Stimulated activated CD4-positive, alpha-beta T cell treated with anti-CD3 and anti-CD28 coated beads, Interleukin-12 subunit alpha, Interleukin-12 subunit beta, amount 100 ng/mL, for 48 hours (primary cell): ENCODE measurements at regions not wholly inside any gene's neighbourhood (a gene's known extent, or its start where the extent isn't known, plus 50 kb on each side); places are given as distances from the start of the nearest gene placed in this dataset.

ENCODE experiments used
- DNase-seq, 3 donors: peaks; one replicate each; pipeline ENCODE4 v3.0.0-alpha.2; 2020; ENCODE audit warnings: low read depth in 2 of 3, low spot score in 1 of 3

DNA sequence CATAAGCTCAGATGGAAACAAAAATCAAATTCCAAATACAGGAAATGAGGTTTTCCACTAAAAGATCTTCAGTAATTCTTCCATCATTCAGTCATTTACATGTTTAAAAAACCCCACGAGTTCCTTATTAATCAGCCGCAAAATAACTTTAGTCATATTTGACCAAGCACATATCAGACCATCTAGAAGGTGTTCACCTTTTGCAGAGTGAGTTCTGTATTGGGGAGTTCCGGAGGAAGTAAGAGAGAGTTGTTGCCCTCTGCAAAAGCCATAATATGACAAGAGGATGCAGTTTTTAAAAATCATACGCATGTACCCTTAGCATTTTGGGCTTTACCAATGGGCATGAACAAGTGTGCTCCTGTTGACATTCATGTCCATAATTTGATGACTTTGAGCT is 61.6 kb downstream of the CCR1 start:
- no peak for DNase-seq

DNA sequence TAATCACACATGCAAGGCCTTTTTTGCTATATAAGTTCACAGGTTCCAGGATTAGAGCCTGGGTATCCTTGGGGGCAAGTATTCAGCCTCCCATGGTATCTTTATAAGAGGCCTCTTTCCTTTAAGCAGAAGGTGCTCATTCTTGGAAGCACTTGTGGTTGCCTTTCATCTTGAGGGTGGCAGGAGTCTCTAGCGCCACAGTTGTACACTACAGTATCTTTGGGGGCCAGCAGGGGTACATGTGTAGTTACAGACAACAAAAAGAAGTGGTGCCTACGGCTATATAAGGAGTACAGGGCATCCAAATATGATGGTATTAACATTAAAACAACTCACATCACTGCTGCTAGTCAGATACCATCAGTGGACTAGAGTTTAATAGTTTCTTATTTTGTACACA is 62.1 kb downstream of the CCR1 start:
- no peak for DNase-seq

DNA sequence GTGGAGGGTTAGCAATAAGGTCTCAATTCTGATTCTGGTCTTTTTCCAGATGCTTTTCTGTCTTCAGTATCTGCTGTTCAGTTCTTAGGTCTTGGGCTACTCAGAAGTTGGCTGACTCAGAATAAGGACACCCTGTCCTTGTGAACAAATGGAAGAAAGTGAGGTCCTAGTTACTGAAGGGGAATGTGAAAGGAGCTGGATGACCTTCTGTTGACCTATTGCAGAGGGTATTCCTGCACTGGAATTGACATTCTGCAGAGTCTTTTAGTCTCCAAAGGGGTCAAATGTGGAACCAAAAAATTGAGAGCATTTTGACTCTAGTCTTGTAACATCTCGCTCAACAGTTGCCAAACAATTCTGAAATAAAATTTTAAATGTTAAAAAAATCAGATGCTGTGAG is 63.0 kb downstream of the CCR1 start:
- DNase-seq, result no peak

DNA sequence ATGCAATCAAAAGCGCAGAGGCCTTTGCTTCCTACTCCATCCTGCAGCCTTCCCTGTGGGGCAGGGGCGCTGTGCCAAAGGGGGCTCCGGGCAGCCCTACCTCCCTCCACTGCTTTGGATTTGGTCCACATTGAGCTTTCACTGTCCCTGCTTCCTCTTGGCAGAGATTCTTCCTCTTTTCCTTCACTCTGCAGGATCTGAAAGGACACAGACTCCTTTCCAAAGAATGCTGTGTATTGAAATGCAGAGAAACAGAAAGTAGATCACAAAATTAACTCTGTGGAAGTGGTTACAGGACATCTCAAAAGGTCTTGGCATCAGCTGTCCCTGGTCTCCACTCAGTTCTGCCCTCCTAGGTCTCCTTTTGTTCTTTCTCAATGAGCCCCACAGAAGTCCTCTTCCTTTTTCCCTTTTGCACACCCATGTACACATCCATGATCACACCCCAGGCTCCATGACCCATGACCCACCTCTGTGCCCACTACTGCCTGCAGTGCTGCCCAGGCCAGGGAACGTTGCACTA is 64.1 kb downstream of the CCR1 start:
- DNase-seq, result no peak

DNA sequence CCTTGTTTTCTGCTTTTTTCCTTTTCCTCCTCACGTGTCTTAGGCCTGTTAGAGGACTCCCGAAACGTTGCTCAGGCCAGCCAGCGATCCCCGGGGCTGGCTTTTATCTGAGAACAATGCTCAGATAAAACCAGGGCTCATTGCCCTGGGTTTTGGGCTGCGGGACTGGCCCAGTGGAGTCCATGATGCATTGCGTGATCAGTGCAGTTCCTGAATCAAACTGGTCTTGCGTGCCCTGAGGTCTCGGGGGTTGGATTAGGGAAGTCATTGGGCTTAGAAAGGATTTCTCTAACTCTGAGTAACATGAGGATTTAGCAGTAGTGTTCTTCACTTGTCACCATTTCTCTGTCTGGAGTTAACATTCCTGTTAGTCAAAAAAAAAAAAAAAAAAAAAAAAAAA is 66.3 kb downstream of the CCR1 start:
- DNase-seq, result no peak

DNA sequence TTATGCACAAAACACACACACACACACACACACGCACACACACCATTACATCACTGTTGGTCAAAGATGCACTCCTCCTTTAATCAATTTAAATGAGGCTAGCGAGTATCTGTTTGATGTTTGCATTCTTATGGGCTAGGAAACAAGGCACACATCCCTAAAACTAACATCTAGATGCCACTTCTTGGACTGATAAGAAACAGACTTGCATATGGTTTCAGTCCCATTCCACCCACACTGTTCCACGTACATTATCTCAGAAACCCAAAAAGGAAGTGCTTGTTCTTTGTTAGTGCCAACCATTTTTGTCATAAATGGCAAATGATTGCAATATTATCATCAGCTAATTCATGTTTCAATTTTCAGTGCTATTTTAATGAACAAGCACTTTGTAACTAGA is 69.5 kb downstream of the CCR1 start:
- DNase-seq, result no peak

DNA sequence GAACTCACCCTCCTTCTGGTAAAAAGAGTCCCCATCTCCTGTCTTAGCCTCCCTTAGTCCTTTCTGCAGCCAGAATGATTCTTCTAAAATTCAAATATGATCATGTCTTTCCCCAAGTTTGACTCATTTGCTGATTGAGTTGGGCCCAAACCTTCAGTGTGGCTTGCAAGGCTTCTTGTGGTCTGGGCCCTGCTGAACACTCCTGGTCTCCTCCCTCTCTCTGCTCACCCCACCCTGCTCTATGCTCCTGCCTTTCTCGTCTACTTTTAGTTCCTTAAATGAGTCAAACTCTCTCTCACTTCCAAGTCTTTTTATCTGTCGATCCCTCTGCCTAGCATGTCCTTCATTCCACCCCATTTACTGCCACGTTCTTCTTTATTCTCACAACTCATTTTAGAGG is 72.6 kb downstream of the CCR1 start:
- DNase-seq, result no peak

DNA sequence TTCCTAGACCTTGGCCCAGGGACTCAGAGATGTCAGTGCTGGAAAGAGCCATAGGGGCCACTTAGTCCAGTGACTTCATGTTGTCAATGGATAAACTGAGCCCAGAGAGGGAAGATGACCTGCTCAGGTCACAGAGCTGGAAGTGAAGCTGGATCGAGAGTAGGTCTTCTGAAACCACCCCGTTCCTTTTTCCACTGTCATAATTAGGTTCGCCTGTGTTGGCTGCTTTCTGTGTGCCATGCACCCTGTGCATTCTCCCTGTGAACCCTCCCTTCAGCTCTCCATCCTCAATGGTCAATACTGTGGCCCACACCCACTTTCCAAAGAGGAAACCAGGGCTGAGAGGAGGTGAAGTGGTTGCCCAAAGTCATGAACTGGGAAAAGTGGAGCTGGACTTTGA is 74.8 kb downstream of the CCR1 start:
- no peak for DNase-seq

DNA sequence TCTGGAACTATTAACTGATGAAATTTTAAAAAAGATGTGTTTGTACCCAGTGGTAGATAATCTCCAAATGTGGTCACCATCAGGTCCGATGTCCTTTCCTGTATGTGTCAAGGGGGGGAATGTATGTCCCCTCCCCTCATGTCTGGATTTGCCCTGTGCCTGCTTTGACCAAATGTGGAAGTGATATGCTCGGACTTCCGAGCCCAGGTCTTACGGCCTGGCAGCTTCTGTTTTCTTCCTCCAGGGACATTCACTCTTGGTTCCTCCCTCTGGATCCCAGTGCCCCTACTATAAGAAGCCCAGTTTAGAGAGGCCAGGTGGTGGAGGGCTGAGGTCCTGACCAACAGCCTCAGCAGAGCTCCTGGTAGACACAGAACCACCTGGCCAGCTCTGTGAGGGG is 75.5 kb downstream of the CCR1 start:
- no peak for DNase-seq

DNA sequence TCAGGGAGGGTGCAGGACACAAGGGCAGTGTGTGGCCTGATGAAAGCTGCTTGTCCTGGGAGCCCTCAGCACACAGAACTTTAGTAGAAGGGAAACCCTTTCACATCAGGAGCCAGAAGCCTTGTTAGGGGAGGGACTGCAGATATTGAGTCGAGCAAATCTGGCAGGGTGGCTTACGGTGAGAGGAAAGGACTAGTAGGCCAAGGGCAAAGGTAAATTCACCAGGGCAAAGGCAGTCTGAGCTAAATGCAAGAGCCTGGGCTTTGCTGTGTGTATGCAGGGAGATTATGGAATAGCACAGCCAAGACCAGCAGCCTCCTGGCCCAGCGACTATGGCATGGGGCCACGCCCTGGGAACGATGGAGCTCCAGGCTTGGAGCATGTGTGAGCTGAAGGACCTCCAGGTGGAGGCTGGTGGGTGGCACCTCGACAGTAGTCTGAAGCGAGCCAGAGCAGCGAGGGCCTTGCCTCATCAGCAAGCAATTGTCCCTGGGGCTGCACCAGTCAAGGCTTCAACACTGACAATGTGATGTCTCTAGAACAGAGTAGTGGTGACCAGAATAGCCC is 76.1 kb downstream of the CCR1 start:
- DNase-seq, result no peak

DNA sequence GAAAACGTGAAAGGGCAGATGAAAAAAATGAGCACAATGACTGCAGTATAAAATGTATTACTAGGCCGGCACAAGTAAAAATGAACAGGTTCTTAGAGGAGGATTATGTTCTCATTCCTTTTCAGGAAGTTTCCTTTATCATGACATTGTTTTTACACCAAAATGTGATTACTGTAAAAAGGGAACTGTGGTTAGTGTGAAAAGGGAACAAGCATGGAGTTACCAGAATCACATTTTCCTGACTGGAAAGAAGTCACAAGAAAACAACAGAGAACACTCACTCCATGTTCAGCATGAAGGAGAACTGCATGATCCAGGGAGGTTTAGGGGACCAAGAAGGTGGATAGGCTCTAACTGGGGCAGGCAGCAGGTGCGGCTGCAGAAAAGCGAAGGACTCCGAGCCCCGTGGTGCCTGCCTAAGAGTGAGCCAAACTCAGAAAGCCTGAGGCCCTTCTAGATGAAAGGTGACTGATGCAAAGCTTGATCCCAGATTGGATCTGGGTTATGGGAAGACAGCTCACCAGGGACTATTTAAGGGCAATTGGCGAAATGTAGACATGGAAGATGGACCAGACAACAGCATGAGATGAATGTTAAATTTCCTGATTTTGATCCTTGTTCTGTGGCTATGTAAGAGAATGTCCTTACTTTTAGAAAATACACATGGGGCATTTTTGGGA is 77.3 kb downstream of the CCR1 start:
- DNase-seq, result no peak

DNA sequence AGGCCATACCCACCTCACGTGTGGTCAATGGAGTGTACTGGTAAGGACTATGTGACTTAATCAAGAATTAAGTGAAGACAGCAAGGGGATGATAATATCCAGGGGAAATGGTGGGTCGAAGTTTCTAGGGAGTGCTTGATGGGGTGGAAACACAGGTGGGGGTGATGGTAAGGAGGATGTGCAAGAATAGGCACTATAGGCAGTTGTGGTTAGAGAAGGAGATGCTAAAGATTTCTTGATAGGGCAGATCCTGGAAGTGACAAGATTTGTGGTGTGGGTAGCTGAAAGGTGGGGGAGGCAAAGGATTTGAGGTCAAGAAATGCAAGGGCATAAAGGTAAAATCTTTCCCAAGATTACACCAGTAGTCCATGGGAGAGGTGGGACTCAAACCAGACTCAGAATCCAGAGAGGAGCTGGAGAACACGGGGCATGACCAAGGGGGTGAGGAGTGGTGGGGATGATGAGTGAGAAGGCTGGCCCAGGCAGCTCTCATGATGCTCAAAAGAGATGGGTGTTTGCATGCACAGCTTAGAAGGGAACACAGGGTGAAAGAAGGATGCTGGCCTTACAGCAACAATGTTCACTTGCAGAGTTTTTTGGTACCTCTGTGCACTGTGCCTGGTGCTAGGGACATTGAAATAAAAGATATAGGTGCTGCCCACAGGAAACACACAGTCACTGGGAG is 78.4 kb downstream of the CCR1 start:
- DNase-seq, result no peak

DNA sequence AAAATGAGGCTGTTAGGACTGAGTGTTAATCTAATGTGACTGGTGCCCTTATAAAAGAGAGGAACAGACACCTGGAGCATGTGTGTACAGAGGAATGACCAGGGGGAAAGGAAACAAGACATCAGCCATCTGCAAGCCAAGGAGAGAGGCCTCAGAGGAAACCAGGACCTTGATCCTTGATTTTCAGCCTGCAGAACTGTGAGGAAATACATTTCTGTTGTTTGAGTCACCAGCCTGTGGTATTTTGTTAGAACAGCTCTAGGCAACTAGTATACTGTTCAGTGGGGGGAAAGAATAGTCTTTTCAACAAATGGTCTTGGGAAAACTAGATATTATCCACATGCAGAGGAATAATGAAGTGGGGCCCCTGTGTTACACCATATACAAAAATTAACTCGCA is 80.6 kb downstream of the CCR1 start:
- DNase-seq, result no peak

DNA sequence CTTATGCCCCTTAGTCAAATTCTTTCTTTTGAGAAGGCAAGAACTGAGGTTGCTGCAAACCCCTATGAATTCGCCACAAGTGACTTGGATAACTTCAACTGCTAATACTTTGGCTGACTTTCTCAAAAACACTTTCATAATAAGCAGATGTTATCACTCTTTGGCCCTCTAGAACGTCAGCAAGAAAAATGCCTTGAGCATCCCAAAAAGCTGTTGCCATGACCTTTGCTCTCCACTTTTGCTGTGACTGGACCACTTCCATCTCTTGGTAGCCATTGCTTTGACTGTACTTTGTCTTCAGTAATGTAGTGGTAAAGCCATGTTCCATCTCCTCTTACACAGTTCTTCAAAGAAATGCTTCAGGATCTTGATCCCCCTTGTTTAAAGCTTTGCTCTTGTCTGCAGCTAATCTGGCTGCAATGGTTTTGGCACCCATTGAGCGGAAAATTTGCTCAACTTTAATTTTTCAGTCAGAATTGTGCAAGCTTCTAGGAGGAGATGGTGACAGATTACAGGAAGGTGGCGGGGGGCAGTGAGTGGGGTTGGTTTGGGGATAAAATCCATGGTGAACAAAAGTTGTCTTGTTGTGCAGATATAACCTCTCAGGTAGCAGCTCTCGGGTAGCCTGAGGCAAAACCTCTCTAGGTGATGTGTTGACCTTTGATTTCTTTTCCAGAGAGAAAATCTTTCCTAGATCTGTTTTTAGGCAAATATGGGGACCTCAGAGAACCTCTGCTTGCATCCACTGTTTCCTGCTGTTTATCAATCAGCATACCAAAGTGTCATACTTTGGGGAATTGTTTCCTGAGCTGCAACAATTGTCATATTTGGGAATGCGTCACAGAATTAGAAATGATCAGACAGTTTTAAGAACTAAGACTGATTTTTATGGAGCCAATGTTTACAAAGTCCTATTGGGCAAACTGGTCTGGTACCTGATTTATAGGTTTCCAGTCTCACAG is 83.6 kb downstream of the CCR1 start:
- DNase-seq, result no peak

DNA sequence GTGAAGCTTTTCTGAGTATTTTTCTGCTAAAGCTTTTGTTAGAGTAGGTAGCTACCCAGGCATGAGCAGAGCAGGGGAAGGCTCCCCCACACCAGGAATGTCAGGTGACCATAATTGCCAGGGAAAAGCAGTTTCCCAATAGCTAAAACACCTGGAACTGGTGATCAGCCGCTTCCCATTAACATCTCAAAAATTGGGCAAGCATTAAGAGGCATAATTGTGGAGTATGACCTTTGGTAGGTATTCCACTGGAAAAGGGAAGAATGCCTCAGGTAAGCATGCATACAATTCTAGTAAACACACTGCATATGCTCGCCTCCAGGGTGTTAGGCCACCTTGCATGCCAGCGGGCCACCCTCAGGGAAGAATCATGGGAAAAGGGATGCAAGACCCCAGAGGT is 84.5 kb downstream of the CCR1 start:
- no peak for DNase-seq

DNA sequence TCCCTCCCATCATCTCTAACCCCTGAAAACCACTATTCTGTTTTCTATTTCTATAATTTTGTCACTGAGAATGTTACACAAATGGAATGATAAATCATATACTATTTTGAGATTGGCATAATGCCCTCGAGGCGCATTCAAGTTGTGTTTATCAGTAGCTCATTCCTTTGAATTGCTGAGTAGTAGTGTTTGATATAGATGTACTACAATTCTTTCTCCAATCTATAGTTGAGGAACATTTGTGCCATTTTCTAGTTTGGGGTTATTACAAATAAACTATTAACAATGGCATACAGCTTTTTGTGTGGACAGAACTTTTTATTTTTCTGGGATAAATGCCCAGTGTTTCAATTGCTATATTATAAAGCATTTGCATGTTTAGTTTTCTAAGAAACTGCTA is 86.0 kb downstream of the CCR1 start:
- DNase-seq, result no peak

DNA sequence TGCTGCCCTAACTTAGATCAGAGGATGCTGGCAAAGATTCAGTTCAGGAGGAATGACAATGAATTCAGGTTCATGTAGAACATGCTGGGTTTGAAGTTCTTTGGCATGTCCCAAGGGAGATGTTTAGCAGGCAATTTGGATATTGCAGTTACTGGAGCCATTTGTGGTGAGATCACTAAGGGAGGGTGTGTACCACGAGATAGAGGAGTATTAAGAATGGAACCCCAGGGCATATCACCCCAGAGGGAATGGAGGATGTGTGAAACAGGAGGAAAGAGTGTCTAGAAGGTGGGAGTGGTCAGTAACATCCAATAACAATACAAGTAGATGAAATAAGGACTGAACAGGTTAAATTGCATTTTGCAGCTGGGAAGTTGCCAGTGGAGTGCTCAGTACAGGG is 87.1 kb downstream of the CCR1 start:
- no peak for DNase-seq

DNA sequence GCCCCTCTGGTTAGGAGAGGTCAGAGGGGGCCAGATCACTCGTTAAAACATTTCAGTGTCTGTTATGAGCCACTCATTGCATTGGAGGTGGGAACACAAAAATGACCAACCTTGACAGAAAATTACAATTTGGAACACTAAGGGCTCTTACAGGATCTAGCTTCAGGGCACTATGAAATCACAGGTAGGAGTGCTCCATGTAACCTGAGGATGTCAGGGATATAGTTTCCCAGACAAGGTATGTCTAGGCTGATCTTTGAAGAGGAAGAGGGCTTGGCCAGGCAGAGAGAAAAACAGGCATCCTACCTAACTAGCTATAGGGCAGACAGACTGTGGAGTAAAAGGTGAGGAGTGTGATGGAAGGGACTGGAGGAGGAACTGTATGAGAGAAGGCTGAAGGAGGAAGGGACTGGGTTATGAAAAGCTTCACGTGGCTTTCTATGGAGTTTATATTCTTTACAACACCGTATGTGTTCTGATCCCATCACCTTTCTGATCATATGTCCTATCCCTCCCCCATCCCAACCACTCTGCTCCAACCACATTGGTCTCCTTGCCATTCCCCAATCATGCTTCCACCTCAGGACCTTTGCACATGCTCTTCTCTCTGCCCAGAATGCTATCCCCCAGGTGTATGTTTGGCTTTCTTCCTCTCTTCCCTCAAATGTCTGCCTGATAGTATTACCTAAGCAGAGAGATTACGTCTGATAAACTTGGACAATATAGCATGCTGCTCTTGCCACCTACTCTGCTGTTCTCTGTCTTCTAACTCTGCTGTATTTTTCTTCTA is 88.2 kb downstream of the CCR1 start:
- no peak for DNase-seq

DNA sequence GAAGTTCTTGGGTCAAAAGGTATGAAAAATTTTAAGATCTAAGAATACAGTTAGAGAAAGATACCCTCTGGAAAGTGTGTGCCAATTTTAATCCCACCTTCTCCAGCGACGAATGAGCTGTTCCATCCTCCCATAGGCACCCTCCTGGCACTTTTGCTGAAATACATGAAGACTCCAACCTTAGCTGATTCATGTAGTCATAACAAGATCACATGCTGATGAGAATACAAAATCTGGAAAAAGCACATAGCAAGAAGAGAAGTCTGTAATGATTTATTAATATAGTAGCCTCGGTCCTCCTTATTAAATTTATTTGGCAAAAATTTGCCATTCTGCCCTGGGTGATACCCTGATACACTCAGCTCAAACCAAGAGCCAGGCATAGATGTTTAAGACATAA is 88.9 kb downstream of the CCR1 start:
- no peak for DNase-seq

DNA sequence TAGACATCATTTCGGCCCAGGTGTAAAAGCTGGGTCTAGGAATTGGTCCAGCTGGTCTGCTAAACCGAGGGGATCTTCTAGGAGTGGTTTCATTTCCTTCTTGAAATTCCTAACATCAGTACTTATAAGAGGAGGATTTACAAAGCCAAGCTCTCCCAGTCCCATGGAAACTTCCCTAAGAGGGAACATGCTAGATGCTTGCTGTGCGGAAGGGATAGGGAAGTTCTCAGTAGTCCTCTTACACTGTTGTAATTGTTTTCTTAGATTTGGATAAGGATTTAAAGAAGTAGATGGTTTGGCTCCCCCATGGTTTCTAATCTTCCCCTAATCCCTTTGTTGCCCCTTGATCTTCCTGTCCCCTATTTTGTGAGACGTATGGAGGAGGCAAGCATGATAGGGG is 89.7 kb upstream of the XCR1 start:
- DNase-seq, result no peak
